ENCODE measurements at regions not wholly inside any gene's neighbourhood (a gene's known extent, or its start where the extent isn't known, plus 50 kb on each side); places are given as distances from the start of the nearest gene placed in this dataset.

GRCh38 chr13:86653009-86653408 is 853.8 kb upstream of the SLITRK6 start:
- Histone ChIP-seq H3K27ac (ENCODE audit: low read depth, low read length) (no peak overlapping the region), H3K4me3 (ENCODE audit: low read depth, low read length) (no peak overlapping the region), H3K9me3 (ENCODE audit: control insufficient read depth, insufficient read depth, low read length) (no peaks in the 10 kb centered on the region), H3K27me3 (ENCODE audit: control insufficient read depth, insufficient read depth, low read length) (no peaks in the 10 kb centered on the region)
- POLR2A ChIA-PET = no interaction called here
- DNase-seq (ENCODE audit: low read depth, low spot score) = no peak
- CTCF ChIA-PET = no interaction called here
- no peak for TF ChIP-seq CTCF (IDR thresholded peaks at IDR 0.05; ENCODE audit: low read depth, low read length)

DNA sequence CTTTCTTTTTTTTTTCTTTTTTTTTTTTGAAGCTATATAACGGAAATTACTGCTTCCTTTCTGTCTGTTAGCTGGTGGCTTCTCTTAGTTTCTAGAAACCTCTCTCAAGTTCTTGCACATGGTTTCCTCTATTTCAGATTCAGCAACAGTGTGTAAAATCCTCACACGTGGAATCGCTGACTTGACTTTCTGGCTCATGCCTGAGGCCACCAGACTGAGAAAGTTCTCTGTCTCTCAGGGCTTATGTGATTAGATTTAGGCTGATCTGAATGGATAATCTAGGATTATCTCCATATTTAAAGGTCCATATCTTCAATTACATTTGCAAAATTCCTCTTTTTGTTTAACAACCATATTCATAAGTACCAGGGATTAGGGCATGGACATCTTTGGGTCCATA is 856.3 kb upstream of the SLITRK6 start:
- TF ChIP-seq CTCF (IDR thresholded peaks at IDR 0.05; ENCODE audit: low read depth, low read length) = no peak
- no peak for DNase-seq (ENCODE audit: low read depth, low spot score)
- Histone ChIP-seq H3K27me3 (ENCODE audit: control insufficient read depth, insufficient read depth, low read length) (no peaks in the 10 kb centered on the region), H3K9me3 (ENCODE audit: control insufficient read depth, insufficient read depth, low read length) (no peaks in the 10 kb centered on the region), H3K27ac (ENCODE audit: low read depth, low read length) (no peak overlapping the region), H3K4me3 (ENCODE audit: low read depth, low read length) (no peak overlapping the region)
- ChIA-PET CTCF (interaction anchor here (0.6 kb wide), 1 partner anchor 285 kb away, joined by 3 read pairs; no protein-coding TSS in a partner anchor), POLR2A (no interaction called here)

DNA sequence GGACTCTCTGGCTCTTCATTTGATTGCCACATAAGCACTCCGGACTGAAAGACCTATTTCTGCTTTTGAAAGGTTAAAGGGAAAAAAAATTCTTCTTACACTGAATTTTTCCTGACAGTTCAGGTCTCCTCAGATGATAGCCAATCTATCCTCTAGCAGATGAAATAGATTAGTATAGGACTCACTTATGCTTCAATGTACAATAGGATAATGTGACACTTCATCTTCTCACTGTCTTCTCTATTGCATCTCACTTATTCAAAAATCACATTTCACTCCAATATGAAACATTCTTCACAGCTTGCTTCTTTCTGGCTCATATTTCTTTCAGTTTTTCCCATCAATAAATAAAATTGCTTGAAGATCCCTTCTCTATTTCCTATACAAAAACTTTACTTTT is 860.9 kb upstream of the SLITRK6 start:
- H3K27ac ChIP-seq (ENCODE audit: low read depth, low read length) = no peak overlapping the region
- no peak for TF ChIP-seq CTCF (IDR thresholded peaks at IDR 0.05; ENCODE audit: low read depth, low read length)
- ChIA-PET POLR2A (no interaction called here), CTCF (no interaction called here)
- H3K9me3 ChIP-seq (ENCODE audit: control insufficient read depth, insufficient read depth, low read length) = no peaks in the 10 kb centered on the region
- no peak for DNase-seq (ENCODE audit: low read depth, low spot score)
- no peak overlapping the region for H3K4me3 ChIP-seq (ENCODE audit: low read depth, low read length)
- H3K27me3 ChIP-seq (ENCODE audit: control insufficient read depth, insufficient read depth, low read length) = no peaks in the 10 kb centered on the region

- Histone ChIP-seq H3K27ac (ENCODE audit: low read depth, low read length) (no peak overlapping the region), H3K4me3 (ENCODE audit: low read depth, low read length) (no peak overlapping the region), H3K27me3 (ENCODE audit: control insufficient read depth, insufficient read depth, low read length) (no peaks in the 10 kb centered on the region), H3K9me3 (ENCODE audit: control insufficient read depth, insufficient read depth, low read length) (no peaks in the 10 kb centered on the region)
- no peak for TF ChIP-seq CTCF (IDR thresholded peaks at IDR 0.05; ENCODE audit: low read depth, low read length)
- DNase-seq (ENCODE audit: low read depth, low spot score) = no peak
- ChIA-PET CTCF (no interaction called here), POLR2A (no interaction called here)
Measured at GRCh38 chr13:86665842-86666241, 866.6 kb upstream of the SLITRK6 start.

GRCh38 chr13:86673931-86674431 is 874.8 kb upstream of the SLITRK6 start:
- CTCF ChIA-PET = no interaction called here
- Histone ChIP-seq H3K27ac (ENCODE audit: low read depth, low read length) (no peak overlapping the region), H3K4me3 (ENCODE audit: low read depth, low read length) (no peak overlapping the region), H3K9me3 (ENCODE audit: control insufficient read depth, insufficient read depth, low read length) (no peaks in the 10 kb centered on the region), H3K27me3 (ENCODE audit: control insufficient read depth, insufficient read depth, low read length) (no peaks in the 10 kb centered on the region)
- no peak for DNase-seq (ENCODE audit: low read depth, low spot score)
- POLR2A ChIA-PET = no interaction called here
- TF ChIP-seq CTCF (IDR thresholded peaks at IDR 0.05; ENCODE audit: low read depth, low read length) = no peak
